DMS153 treated with DMSO at 0.1 percent for 48 hours (cell line): ENCODE measurements at regions not wholly inside any gene's neighbourhood (a gene's known extent, or its start where the extent isn't known, plus 50 kb on each side); places are given as distances from the start of the nearest gene placed in this dataset.
"Not testable (repeated sequence)": the region's sequence is repeated elsewhere in the genome, so short reads cannot be mapped to it uniquely, and the experiment has no call there.

Experiments
- DNase-seq: peaks from one replicate; lab custom pipeline; 2025; ENCODE audit not compliant: unreplicated experiment; lab: John Stamatoyannopoulos, UW

GRCh38 chr5:120083851-120084542 is 380.1 kb upstream of the PRR16 start:
- no peak for DNase-seq

GRCh38 chr5:120084543-120084870 is 379.6 kb upstream of the PRR16 start:
- DNase-seq = no peak

- DNase-seq = no peak
Observed at GRCh38 chr5:120086081-120086480, 378.0 kb upstream of the PRR16 start.

- no peak for DNase-seq
Observed at GRCh38 chr5:120088412-120088811, 375.7 kb upstream of the PRR16 start.

GRCh38 chr5:120088836-120089235 is 375.3 kb upstream of the PRR16 start:
- DNase-seq = no peak

GRCh38 chr5:120091376-120091948 is 372.6 kb upstream of the PRR16 start:
- DNase-seq = no peak

GRCh38 chr5:120092649-120093048 is 371.5 kb upstream of the PRR16 start:
- DNase-seq = no peak

GRCh38 chr5:120093178-120093577 is 370.9 kb upstream of the PRR16 start:
- DNase-seq = no peak

- no peak for DNase-seq
Observed at GRCh38 chr5:120096413-120096812, 367.7 kb upstream of the PRR16 start.

GRCh38 chr5:120098426-120098825 is 365.7 kb upstream of the PRR16 start:
- no peak for DNase-seq

GRCh38 chr5:120098902-120099535 is 365.1 kb upstream of the PRR16 start:
- DNase-seq = no peak

- DNase-seq = no peak
Observed at GRCh38 chr5:120101771-120102170, 362.3 kb upstream of the PRR16 start.

GRCh38 chr5:120103495-120103894 is 360.6 kb upstream of the PRR16 start:
- no peak for DNase-seq

GRCh38 chr5:120106912-120107525 is 357.1 kb upstream of the PRR16 start:
- DNase-seq = no peak

GRCh38 chr5:120108586-120109248 is 355.4 kb upstream of the PRR16 start:
- no peak for DNase-seq

- DNase-seq = no peak
Observed at GRCh38 chr5:120122703-120123102, 341.4 kb upstream of the PRR16 start.

GRCh38 chr5:120124031-120124430 is 340.1 kb upstream of the PRR16 start:
- no peak for DNase-seq

- no peak for DNase-seq
Observed at GRCh38 chr5:120124961-120125360, 339.1 kb upstream of the PRR16 start.

- DNase-seq = not testable (repeated sequence)
Observed at GRCh38 chr5:120132347-120132746, 331.8 kb upstream of the PRR16 start.

GRCh38 chr5:120134944-120135343 is 329.2 kb upstream of the PRR16 start:
- no peak for DNase-seq

GRCh38 chr5:120137582-120137981 is 326.5 kb upstream of the PRR16 start:
- no peak for DNase-seq

- DNase-seq = no peak
Observed at GRCh38 chr5:120139039-120139438, 325.1 kb upstream of the PRR16 start.
